HEK293 (cell line): ENCODE measurements at regions not wholly inside any gene's neighbourhood (a gene's known extent, or its start where the extent isn't known, plus 50 kb on each side); places are given as distances from the start of the nearest gene placed in this dataset.

Experiments used
- CTCF ChIA-PET: fragments of 350-600 bp; formaldehyde crosslinking; extraction: SDS; loops from one replicate; lab custom pipeline; 2021; ENCODE audit warnings: antibody characterized with exemption; lab: Yijun Ruan, JAX
- POLR2A ChIA-PET: fragments of 300-600 bp; formaldehyde crosslinking; extraction: SDS; loops from one replicate; lab custom pipeline; 2020; ENCODE audit warnings: antibody characterized with exemption, inconsistent platforms; lab: Yijun Ruan, JAX
- H3K27ac ChIP-seq: fragments of 200-500 bp; sonication (Bioruptor generic); 2 replicates; pipeline ENCODE4 v1.5.1; 2014; ENCODE audit warnings: low read depth, low read length, control low read depth, inconsistent platforms; ENCODE audit errors: extremely low read depth
- H3K36me3 ChIP-seq, 2 experiments: fragments of 200-500 bp in 1 of 2; sonication (Bioruptor generic) in 1 of 2; 1 replicate in 1 of 2; 2 replicates in 1 of 2; pipeline ENCODE4 v1.5.1; 2014 to 2017; ENCODE audit warnings: inconsistent platforms in 2 of 2, low read length in 2 of 2; ENCODE audit not compliant: control insufficient read depth in 2 of 2, insufficient read depth in 1 of 2
- H3K4me1 ChIP-seq: fragments of 200-500 bp; sonication (Bioruptor generic); 2 replicates; pipeline ENCODE4 v1.5.1; 2014; ENCODE audit warnings: mild to moderate bottlenecking, low read length, inconsistent platforms; ENCODE audit not compliant: control insufficient read depth, insufficient read depth
- H3K4me3 ChIP-seq: 2 replicates; pipeline ENCODE4 v1.5.1; 2011; ENCODE audit warnings: low read depth, mild to moderate bottlenecking, control low read depth, low read length, moderate library complexity
- H3K9me3 ChIP-seq: fragments of 200-500 bp; sonication (Bioruptor generic); 2 replicates; pipeline ENCODE4 v1.5.1; 2014; ENCODE audit warnings: low read depth, low read length, inconsistent platforms; ENCODE audit not compliant: control insufficient read depth, insufficient read depth
- FEZF1 ChIP-seq: fragments of 450-650 bp; formaldehyde crosslinking; IDR thresholded peaks from 2 replicates; pipeline ENCODE4 v1.5.1; 2016; ENCODE audit warnings: missing biosample characterization, missing genetic modification characterization
- IKZF3 ChIP-seq: fragments of 450-650 bp; IDR thresholded peaks from 2 replicates; pipeline ENCODE4 v1.5.0; 2018; ENCODE audit warnings: missing biosample characterization, mild to moderate bottlenecking, missing genetic modification characterization, moderate library complexity
- KLF7 ChIP-seq: fragments of 450-650 bp; formaldehyde crosslinking; IDR thresholded peaks from 2 replicates; pipeline ENCODE4 v1.5.1; 2016; ENCODE audit warnings: missing biosample characterization, missing genetic modification characterization, borderline replicate concordance
- MZF1 ChIP-seq: fragments of 450-650 bp; formaldehyde crosslinking; IDR thresholded peaks from 2 replicates; pipeline ENCODE4 v1.5.1; 2017; ENCODE audit warnings: missing biosample characterization, missing genetic modification characterization, borderline replicate concordance
- OSR2 ChIP-seq: fragments of 450-650 bp; formaldehyde crosslinking; IDR thresholded peaks from 2 replicates; pipeline ENCODE4 v1.5.1; 2016; ENCODE audit warnings: missing biosample characterization, missing genetic modification characterization
- PRDM1 ChIP-seq: fragments of 450-650 bp; formaldehyde crosslinking; IDR thresholded peaks from 2 replicates; pipeline ENCODE4; 2016; ENCODE audit warnings: missing biosample characterization, missing genetic modification characterization
- PRDM6 ChIP-seq: fragments of 450-650 bp; formaldehyde crosslinking; IDR thresholded peaks from 2 replicates; pipeline ENCODE4 v1.5.1; 2017; ENCODE audit warnings: missing biosample characterization, missing genetic modification characterization
- SCRT1 ChIP-seq: fragments of 450-650 bp; formaldehyde crosslinking; IDR thresholded peaks from 2 replicates; pipeline ENCODE4 v1.5.1; 2016; ENCODE audit warnings: missing biosample characterization, missing genetic modification characterization, borderline replicate concordance
- TRIM28 ChIP-seq: IDR thresholded peaks from 2 replicates; pipeline ENCODE4 v1.6.1; 2011; ENCODE audit warnings: low read length, control low read depth, borderline replicate concordance
- ZBTB10 ChIP-seq: fragments of 450-650 bp; formaldehyde crosslinking; IDR thresholded peaks from 2 replicates; pipeline ENCODE4 v1.5.1; 2016; ENCODE audit warnings: missing biosample characterization, missing genetic modification characterization
- ZBTB20 ChIP-seq: fragments of 450-650 bp; formaldehyde crosslinking; IDR thresholded peaks from 2 replicates; pipeline ENCODE4 v1.5.1; 2016; ENCODE audit warnings: missing biosample characterization, missing genetic modification characterization
- ZBTB8A ChIP-seq: fragments of 450-650 bp; formaldehyde crosslinking; IDR thresholded peaks from 2 replicates; pipeline ENCODE4 v1.5.1; 2016; ENCODE audit warnings: missing biosample characterization, missing genetic modification characterization
- ZEB2 ChIP-seq: fragments of 450-650 bp; formaldehyde crosslinking; IDR thresholded peaks from 2 replicates; pipeline ENCODE4 v1.5.1; 2016; ENCODE audit warnings: missing biosample characterization, missing genetic modification characterization
- ZIC2 ChIP-seq: fragments of 450-650 bp; formaldehyde crosslinking; IDR thresholded peaks from 2 replicates; pipeline ENCODE4 v1.5.1; 2016; ENCODE audit warnings: missing biosample characterization, missing genetic modification characterization
- ZNF10 ChIP-seq: fragments of 450-650 bp; formaldehyde crosslinking; IDR thresholded peaks from 2 replicates; pipeline ENCODE4 v1.5.1; 2017; ENCODE audit warnings: missing biosample characterization, missing genetic modification characterization
- ZNF121 ChIP-seq: fragments of 450-650 bp; formaldehyde crosslinking; IDR thresholded peaks from 2 replicates; pipeline ENCODE4 v1.5.1; 2016; ENCODE audit warnings: missing biosample characterization, missing genetic modification characterization
- ZNF202 ChIP-seq: fragments of 450-650 bp; formaldehyde crosslinking; IDR thresholded peaks from 2 replicates; pipeline ENCODE4 v1.5.1; 2016; ENCODE audit warnings: missing biosample characterization, missing genetic modification characterization, borderline replicate concordance
- ZNF266 ChIP-seq: fragments of 450-650 bp; formaldehyde crosslinking; IDR thresholded peaks from 2 replicates; pipeline ENCODE4 v1.5.1; 2016; ENCODE audit warnings: missing biosample characterization, missing genetic modification characterization, low read depth
- ZNF366 ChIP-seq: fragments of 450-650 bp; formaldehyde crosslinking; conservative IDR thresholded peaks from 2 replicates; pipeline ENCODE4 v1.5.1; 2016; ENCODE audit warnings: missing biosample characterization, missing genetic modification characterization
- ZNF37A ChIP-seq: fragments of 450-650 bp; IDR thresholded peaks from 2 replicates; pipeline ENCODE4 v1.5.1; 2018; ENCODE audit warnings: missing biosample characterization, missing genetic modification characterization
- ZNF423 ChIP-seq: fragments of 450-650 bp; formaldehyde crosslinking; IDR thresholded peaks from 2 replicates; pipeline ENCODE4 v1.5.1; 2016; ENCODE audit warnings: missing biosample characterization, missing genetic modification characterization
- ZNF530 ChIP-seq: fragments of 450-650 bp; formaldehyde crosslinking; IDR thresholded peaks from 2 replicates; pipeline ENCODE4 v1.5.1; 2016; ENCODE audit warnings: low read depth, missing biosample characterization, missing genetic modification characterization
- ZNF561 ChIP-seq: fragments of 450-650 bp; IDR thresholded peaks from 2 replicates; pipeline ENCODE4 v1.5.1; 2018; ENCODE audit warnings: missing biosample characterization, missing genetic modification characterization, borderline replicate concordance
- ZNF629 ChIP-seq: fragments of 450-650 bp; formaldehyde crosslinking; IDR thresholded peaks from 2 replicates; pipeline ENCODE4 v1.5.1; 2017; ENCODE audit warnings: missing biosample characterization, missing genetic modification characterization
- ZNF837 ChIP-seq: fragments of 450-650 bp; formaldehyde crosslinking; IDR thresholded peaks from 2 replicates; pipeline ENCODE4 v1.5.1; 2016; ENCODE audit warnings: missing biosample characterization, missing genetic modification characterization
- ZSCAN16 ChIP-seq: fragments of 450-650 bp; formaldehyde crosslinking; IDR thresholded peaks from 2 replicates; pipeline ENCODE4 v1.5.1; 2016; ENCODE audit warnings: missing biosample characterization, missing genetic modification characterization
- TF ChIP-seq, protein P1 (sequence below): fragments of 450-650 bp; formaldehyde crosslinking; IDR thresholded peaks from 2 replicates; pipeline ENCODE4 v1.5.1; 2017; ENCODE audit warnings: missing biosample characterization, missing genetic modification characterization
- TF ChIP-seq, protein P2 (sequence below): fragments of 450-650 bp; formaldehyde crosslinking; IDR thresholded peaks from 2 replicates; pipeline ENCODE4 v1.5.1; 2016; ENCODE audit warnings: missing biosample characterization, missing genetic modification characterization

DNA sequence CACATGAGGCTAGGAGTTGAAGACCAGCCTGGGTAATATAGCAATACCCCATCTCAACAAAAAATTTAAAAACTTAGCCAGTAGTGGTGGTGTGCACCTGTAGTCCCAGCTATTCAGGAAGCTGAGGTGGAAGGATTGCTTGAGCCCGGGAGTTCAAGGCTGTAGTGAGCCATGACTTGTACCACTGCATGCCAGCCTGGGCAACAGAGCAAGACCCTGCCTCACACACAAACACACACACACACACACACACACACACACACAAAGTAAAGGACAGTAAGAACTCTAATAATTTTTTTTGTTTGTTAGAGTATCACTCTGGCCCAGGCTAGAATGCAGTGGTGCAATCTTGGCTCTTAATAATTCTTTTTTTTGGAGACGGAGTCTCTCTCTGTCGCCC, 138.0 kb upstream of the SOD1 start:
- ChIA-PET POLR2A (interaction anchor here (0.8 kb wide), 1 partner anchor 37 kb away, joined by 8 read pairs; no protein-coding TSS in a partner anchor), CTCF (interaction anchor here (0.7 to 1.4 kb wide), 3 partner anchors 17 to 425 kb away, joined by 3 read pairs; no protein-coding TSS in a partner anchor)
- 0 out of 2 replicates have a peak overlapping the region, but pooled peaks have one; percentile 29 for H3K27ac ChIP-seq
- no peak overlapping the region for H3K4me3 ChIP-seq
- H3K4me1 ChIP-seq: peaks cover 26% of the 10 kb centered on the region
- no peaks in the 10 kb centered on the region; a peak in 1 of 3 replicates for H3K36me3 ChIP-seq
- no peaks in the 10 kb centered on the region for H3K9me3 ChIP-seq
- no peak for TF ChIP-seq ZBTB10
- TF ChIP-seq ZSCAN16: 0 out of 2 replicates have a peak, but pooled peaks have one; percentile 30
- no peak for TF ChIP-seq ZNF423
- peak; percentile 98 for TF ChIP-seq ZNF121 (tag by site-specific recombination)
- TF ChIP-seq, protein P1, sequence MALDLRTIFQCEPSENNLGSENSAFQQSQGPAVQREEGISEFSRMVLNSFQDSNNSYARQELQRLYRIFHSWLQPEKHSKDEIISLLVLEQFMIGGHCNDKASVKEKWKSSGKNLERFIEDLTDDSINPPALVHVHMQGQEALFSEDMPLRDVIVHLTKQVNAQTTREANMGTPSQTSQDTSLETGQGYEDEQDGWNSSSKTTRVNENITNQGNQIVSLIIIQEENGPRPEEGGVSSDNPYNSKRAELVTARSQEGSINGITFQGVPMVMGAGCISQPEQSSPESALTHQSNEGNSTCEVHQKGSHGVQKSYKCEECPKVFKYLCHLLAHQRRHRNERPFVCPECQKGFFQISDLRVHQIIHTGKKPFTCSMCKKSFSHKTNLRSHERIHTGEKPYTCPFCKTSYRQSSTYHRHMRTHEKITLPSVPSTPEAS (tag by site-specific recombination): peak; percentile 73; the same call in 1 of the 2 replicates

GRCh38 chr21:31520561-31521098, 138.9 kb upstream of the SOD1 start:
- Histone ChIP-seq H3K4me3 (no peak overlapping the region), H3K9me3 (no peaks in the 10 kb centered on the region), H3K27ac (peak overlapping the region; percentile 29; the same call in 1 of the 2 replicates), H3K4me1 (peaks cover 21% of the 10 kb centered on the region), H3K36me3 (no peaks in the 10 kb centered on the region; a peak in 1 of 3 replicates)
- ChIA-PET POLR2A (interaction anchor here (0.8 kb wide), 1 partner anchor 38 kb away, joined by 8 read pairs; no protein-coding TSS in a partner anchor), CTCF (interaction anchor here (1.0 to 1.5 kb wide), 4 partner anchors 18 to 174 kb away, joined by 3 to 13 read pairs (median 3); no protein-coding TSS in a partner anchor)
- peak; percentile 44; the same call in 1 of the 2 replicates for TF ChIP-seq TRIM28
- TF ChIP-seq ZNF202 (tag by site-specific recombination): no peak
- peak; percentile 98 for TF ChIP-seq ZBTB20
- TF ChIP-seq ZNF266 (tag by site-specific recombination): no peak
- TF ChIP-seq ZIC2 (tag by site-specific recombination): peak; percentile 46; the same call in 1 of the 2 replicates
- no peak for TF ChIP-seq ZNF837
- TF ChIP-seq SCRT1: peak; percentile 48; the same call in 1 of the 2 replicates
- peak; percentile 30; the same call in 1 of the 2 replicates for TF ChIP-seq MZF1 (tag by site-specific recombination)
- peak; percentile 74 for TF ChIP-seq OSR2 (tag by site-specific recombination)
- no peak for TF ChIP-seq ZNF37A (tag by site-specific recombination)
- TF ChIP-seq IKZF3 (tag by site-specific recombination): peak; percentile 21; the same call in 1 of the 2 replicates
- no peak; the same call in 1 of the 2 replicates for TF ChIP-seq ZBTB8A
- 0 out of 2 replicates have a peak, but pooled peaks have one; percentile 32 for TF ChIP-seq ZNF366 (tag by site-specific recombination)
- peak; percentile 51; the same call in 1 of the 2 replicates for TF ChIP-seq FEZF1
- TF ChIP-seq PRDM6 (tag by site-specific recombination): peak; percentile 16; the same call in 1 of the 2 replicates
- no peak for TF ChIP-seq ZNF629 (tag by site-specific recombination)
- TF ChIP-seq ZNF561: peak; percentile 29; the same call in 1 of the 2 replicates
- peak; percentile 84 for TF ChIP-seq PRDM1
- TF ChIP-seq ZEB2 (tag by site-specific recombination): peak; percentile 77
- TF ChIP-seq, protein P2, sequence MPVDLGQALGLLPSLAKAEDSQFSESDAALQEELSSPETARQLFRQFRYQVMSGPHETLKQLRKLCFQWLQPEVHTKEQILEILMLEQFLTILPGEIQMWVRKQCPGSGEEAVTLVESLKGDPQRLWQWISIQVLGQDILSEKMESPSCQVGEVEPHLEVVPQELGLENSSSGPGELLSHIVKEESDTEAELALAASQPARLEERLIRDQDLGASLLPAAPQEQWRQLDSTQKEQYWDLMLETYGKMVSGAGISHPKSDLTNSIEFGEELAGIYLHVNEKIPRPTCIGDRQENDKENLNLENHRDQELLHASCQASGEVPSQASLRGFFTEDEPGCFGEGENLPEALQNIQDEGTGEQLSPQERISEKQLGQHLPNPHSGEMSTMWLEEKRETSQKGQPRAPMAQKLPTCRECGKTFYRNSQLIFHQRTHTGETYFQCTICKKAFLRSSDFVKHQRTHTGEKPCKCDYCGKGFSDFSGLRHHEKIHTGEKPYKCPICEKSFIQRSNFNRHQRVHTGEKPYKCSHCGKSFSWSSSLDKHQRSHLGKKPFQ (tag by site-specific recombination): peak; percentile 98
- no peak for TF ChIP-seq ZNF530 (tag by site-specific recombination)
- TF ChIP-seq KLF7 (tag by site-specific recombination): no peak
- peak; percentile 52; the same call in 1 of the 2 replicates for TF ChIP-seq ZNF10 (tag by site-specific recombination)
